ENCODE measurements at regions not wholly inside any gene's neighbourhood (a gene's known extent, or its start where the extent isn't known, plus 50 kb on each side); places are given as distances from the start of the nearest gene placed in this dataset.

GRCh38 chr2:121052023-121052422 lies 233.0 kb downstream of the TFCP2L1 start (continued):
- no peak for TF ChIP-seq TBL1XR1 (IDR thresholded peaks at IDR 0.05; ENCODE audit: low read depth, low read length)

- DNase-seq (ENCODE audit: low read depth, low spot score) (no peak), FAIRE-seq (no peak), ATAC-seq (no peak)
- TF ChIP-seq WRNIP1 (IDR thresholded peaks at IDR 0.05; ENCODE audit: borderline replicate concordance, low read depth, low read length) (no peak), POLR2AphosphoS2 (IDR thresholded peaks at IDR 0.05; ENCODE audit: low read depth, low read length) (no peak)
- H3K4me1 ChIP-seq (ENCODE audit: control insufficient read depth, insufficient read depth, low read length), result no peaks in the 10 kb centered on the region
- H3K36me3 ChIP-seq (ENCODE audit: control insufficient read depth in 2 of 2, insufficient read depth in 2 of 2, low read length in 1 of 2), result no peaks in the 10 kb centered on the region
- RAD21 ChIA-PET (ENCODE audit: unreplicated experiment), result no interaction called here
- CTCF ChIA-PET, result interaction anchor here (1.8 kb wide), 1 partner anchor 28 kb away, joined by 6 read pairs; no protein-coding TSS in a partner anchor
- SMC1A ChIA-PET (ENCODE audit: uncharacterized antibody, unreplicated experiment), result no interaction called here
- in situ Hi-C loops (cut with MboI), result no loop called here
- no peaks in the 10 kb centered on the region for H4K20me1 ChIP-seq (ENCODE audit: control insufficient read depth, insufficient read depth)
- no peaks in the 10 kb centered on the region for H3K9me3 ChIP-seq (replicated peaks; ENCODE audit: control insufficient read depth, insufficient read depth, low read length)
- POLR2A ChIA-PET, result no interaction called here
- H3K9ac ChIP-seq (ENCODE audit: control insufficient read depth, insufficient read depth, low read length), result no peak overlapping the region
- 7% methylated on average over 6 of the region's 6 CpGs for WGBS (ENCODE audit: insufficient coverage, insufficient replicate concordance, low lambda C conversion rate, missing lambda C conversion rate)
- intact Hi-C loops (cut with micrococcal nuclease; ENCODE audit: unreplicated experiment), result no loop called here
- H3K79me2 ChIP-seq (ENCODE audit: control insufficient read depth, insufficient read depth, low read length), result no peaks in the 10 kb centered on the region
- no peak overlapping the region for H3K4me2 ChIP-seq (ENCODE audit: control insufficient read depth, insufficient read depth)
- BruUV-seq (replicated peaks), result no TSS peak
- no peak overlapping the region for H3K27ac ChIP-seq (ENCODE audit: control insufficient read depth, insufficient read depth)
- no peak overlapping the region for H2AFZ ChIP-seq (ENCODE audit: control insufficient read depth, low read depth, low read length)
- H3K27me3 ChIP-seq (replicated peaks in 1 of 2; ENCODE audit: control insufficient read depth in 2 of 2, insufficient read depth in 2 of 2, low read length in 1 of 2), result no peaks in the 10 kb centered on the region; a peak in 1 of 4 replicates
- H3K4me3 ChIP-seq, result no peak overlapping the region
Measured at GRCh38 chr2:121052521-121052920, 232.5 kb downstream of the TFCP2L1 start.

- Histone ChIP-seq H4K20me1 (ENCODE audit: control insufficient read depth, insufficient read depth) (no peaks in the 10 kb centered on the region), H3K4me1 (ENCODE audit: control insufficient read depth, insufficient read depth, low read length) (no peaks in the 10 kb centered on the region), H3K9me3 (replicated peaks; ENCODE audit: control insufficient read depth, insufficient read depth, low read length) (no peaks in the 10 kb centered on the region), H3K36me3 (ENCODE audit: control insufficient read depth in 2 of 2, insufficient read depth in 2 of 2, low read length in 1 of 2) (no peaks in the 10 kb centered on the region), H3K4me2 (ENCODE audit: control insufficient read depth, insufficient read depth) (no peak overlapping the region), H3K79me2 (ENCODE audit: control insufficient read depth, insufficient read depth, low read length) (no peaks in the 10 kb centered on the region), H2AFZ (ENCODE audit: control insufficient read depth, low read depth, low read length) (no peak overlapping the region), H3K27ac (ENCODE audit: control insufficient read depth, insufficient read depth) (no peak overlapping the region), H3K27me3 (replicated peaks in 1 of 2; ENCODE audit: control insufficient read depth in 2 of 2, insufficient read depth in 2 of 2, low read length in 1 of 2) (no peaks in the 10 kb centered on the region; a peak in 1 of 4 replicates), H3K9ac (ENCODE audit: control insufficient read depth, insufficient read depth, low read length) (no peak overlapping the region), H3K4me3 (no peak overlapping the region)
- TF ChIP-seq SMAD1 (IDR thresholded peaks at IDR 0.05; ENCODE audit: low read depth, partially characterized antibody), result no peak
- no peak for TF ChIP-seq USF1 (IDR thresholded peaks at IDR 0.05; ENCODE audit: borderline replicate concordance, extremely low read length, insufficient read depth, low read depth, low read length)
- no peak for TF ChIP-seq PBX3 (IDR thresholded peaks at IDR 0.05; ENCODE audit: insufficient replicate concordance, low read depth, low read length)
- TF ChIP-seq HDGF (IDR thresholded peaks at IDR 0.05), result no peak
- no peak for TF ChIP-seq YBX1 (IDR thresholded peaks at IDR 0.05)
- TF ChIP-seq KDM1A (IDR thresholded peaks at IDR 0.05; ENCODE audit: borderline replicate concordance), result no peak
- TF ChIP-seq ZSCAN29 (IDR thresholded peaks at IDR 0.05), result no peak
- no peak for TF ChIP-seq LARP7 (IDR thresholded peaks at IDR 0.05)
- intact Hi-C loops (cut with micrococcal nuclease; ENCODE audit: unreplicated experiment), result no loop called here
- POLR2A ChIA-PET, result no interaction called here
- BruUV-seq (replicated peaks), result no TSS peak
- CTCF ChIA-PET, result no interaction called here
- 26% methylated on average over 5 of the region's 5 CpGs for WGBS (ENCODE audit: insufficient coverage, insufficient replicate concordance, low lambda C conversion rate, missing lambda C conversion rate)
- ATAC-seq (no peak), FAIRE-seq (no peak), DNase-seq (ENCODE audit: low read depth, low spot score) (no peak)
- in situ Hi-C loops (cut with MboI), result no loop called here
- RAD21 ChIA-PET (ENCODE audit: unreplicated experiment), result no interaction called here
- SMC1A ChIA-PET (ENCODE audit: uncharacterized antibody, unreplicated experiment), result no interaction called here
Measured at GRCh38 chr2:121055088-121055487, 229.9 kb downstream of the TFCP2L1 start.
